ENCODE measurements at regions not wholly inside any gene's neighbourhood (a gene's known extent, or its start where the extent isn't known, plus 50 kb on each side); places are given as distances from the start of the nearest gene placed in this dataset.

DNA sequence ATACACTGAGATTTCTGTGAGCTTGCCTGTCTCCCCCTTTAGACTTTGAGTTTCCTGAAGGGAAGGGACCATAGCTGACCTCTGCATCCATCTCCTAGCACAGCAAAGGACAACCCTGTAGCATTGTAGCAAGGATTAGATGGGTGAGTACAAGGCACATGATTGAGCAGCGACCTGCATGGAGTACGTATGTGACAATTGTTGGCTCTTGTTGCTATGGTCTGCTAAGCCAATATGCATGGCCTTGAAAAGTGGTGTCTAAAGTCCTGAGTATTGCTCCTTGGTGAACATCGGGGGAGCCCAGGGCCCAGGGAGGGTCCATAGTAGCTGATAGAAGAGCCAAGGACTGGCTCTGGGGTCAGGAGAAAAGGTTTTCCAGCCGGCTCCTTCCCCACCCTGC, 365.0 kb upstream of the CHD6 start:
- H3K27me3 Mint-ChIP-seq: peaks cover 0 to 7% (median 0%) of the 10 kb centered on the region in 5 donors
- H3K27ac Mint-ChIP-seq: peak overlapping the region in 1 of 10 donors; percentile 29
- POLR2A ChIA-PET: no interaction called here
- DNase-seq: no peak
- H3K4me1 Mint-ChIP-seq: no peaks in the 10 kb centered on the region
- no peak for ATAC-seq
- no peaks in the 10 kb centered on the region for H3K36me3 Mint-ChIP-seq
- H3K4me3 Mint-ChIP-seq: no peak overlapping the region
- peaks cover 0 to 4% (median 0%) of the 10 kb centered on the region in 9 donors for H3K9me3 Mint-ChIP-seq

DNA sequence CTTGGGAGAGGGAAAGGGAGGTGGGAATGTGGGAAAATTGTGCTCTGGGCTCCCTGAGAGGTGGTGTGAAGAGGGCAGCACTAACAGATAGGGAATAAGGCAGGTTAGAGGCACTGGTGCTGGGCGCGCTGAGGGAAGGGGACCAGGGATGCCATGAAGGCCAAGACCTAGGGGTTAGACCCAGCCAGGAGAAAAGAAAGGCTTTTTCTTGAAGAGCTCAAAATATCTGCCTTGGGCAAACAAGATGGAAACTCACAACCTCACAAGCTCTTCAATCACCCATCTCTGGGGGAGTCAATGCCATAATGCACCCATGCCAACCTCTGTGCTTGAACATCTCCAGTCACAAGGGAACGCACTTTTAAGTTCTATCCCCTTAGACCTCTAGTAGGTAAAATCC, 363.6 kb upstream of the CHD6 start:
- no peaks in the 10 kb centered on the region for H3K9me3 Mint-ChIP-seq
- no peaks in the 10 kb centered on the region for H3K4me1 Mint-ChIP-seq
- POLR2A ChIA-PET: no interaction called here
- H3K27ac Mint-ChIP-seq: no peak overlapping the region
- peaks cover 0 to 4% (median 0%) of the 10 kb centered on the region in 5 donors for H3K27me3 Mint-ChIP-seq
- no peak overlapping the region for H3K4me3 Mint-ChIP-seq
- ATAC-seq (no peak), DNase-seq (no peak)
- no peaks in the 10 kb centered on the region for H3K36me3 Mint-ChIP-seq

GRCh38 chr20:41978875-41979274, 360.7 kb upstream of the CHD6 start:
- H3K27ac Mint-ChIP-seq: no peak overlapping the region
- no peak overlapping the region for H3K4me3 Mint-ChIP-seq
- H3K36me3 Mint-ChIP-seq: no peaks in the 10 kb centered on the region
- ATAC-seq (no peak), DNase-seq (no peak)
- POLR2A ChIA-PET: no interaction called here
- no peaks in the 10 kb centered on the region for H3K4me1 Mint-ChIP-seq
- no peaks in the 10 kb centered on the region for H3K9me3 Mint-ChIP-seq
- peaks cover 0 to 4% (median 0%) of the 10 kb centered on the region in 5 donors for H3K27me3 Mint-ChIP-seq

DNA sequence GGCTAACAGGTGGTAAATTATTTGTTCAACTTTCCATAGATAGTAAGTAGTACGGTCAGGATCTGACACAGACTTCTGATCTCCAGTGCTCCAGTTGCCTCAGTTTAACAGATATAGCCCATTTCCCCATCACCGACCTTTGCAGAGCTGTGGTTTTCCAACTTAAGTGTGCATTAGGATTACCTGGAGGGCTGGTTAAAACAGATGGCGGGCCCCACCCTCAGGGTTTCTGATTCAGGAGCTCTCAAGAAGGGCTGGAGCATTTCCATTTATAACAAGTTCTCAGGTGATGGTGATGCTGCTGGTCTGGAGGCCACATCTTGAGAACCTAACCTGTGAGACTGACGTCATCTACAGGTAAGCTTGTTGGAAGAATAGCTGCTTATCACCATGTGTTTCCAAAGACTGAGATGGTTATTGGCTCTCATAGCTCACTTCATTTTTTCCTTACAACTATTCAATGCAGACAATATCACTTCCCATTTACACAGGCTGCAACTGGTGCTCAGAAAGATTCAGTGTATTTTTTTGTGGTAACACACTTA, 360.1 kb upstream of the CHD6 start:
- no peaks in the 10 kb centered on the region for H3K4me1 Mint-ChIP-seq
- no peak for ATAC-seq
- POLR2A ChIA-PET: no interaction called here
- H3K27ac Mint-ChIP-seq: no peak overlapping the region
- no peaks in the 10 kb centered on the region for H3K9me3 Mint-ChIP-seq
- no peak for DNase-seq
- no peaks in the 10 kb centered on the region for H3K36me3 Mint-ChIP-seq
- H3K27me3 Mint-ChIP-seq: peaks cover 0 to 4% (median 0%) of the 10 kb centered on the region in 5 donors
- no peak overlapping the region for H3K4me3 Mint-ChIP-seq

DNA sequence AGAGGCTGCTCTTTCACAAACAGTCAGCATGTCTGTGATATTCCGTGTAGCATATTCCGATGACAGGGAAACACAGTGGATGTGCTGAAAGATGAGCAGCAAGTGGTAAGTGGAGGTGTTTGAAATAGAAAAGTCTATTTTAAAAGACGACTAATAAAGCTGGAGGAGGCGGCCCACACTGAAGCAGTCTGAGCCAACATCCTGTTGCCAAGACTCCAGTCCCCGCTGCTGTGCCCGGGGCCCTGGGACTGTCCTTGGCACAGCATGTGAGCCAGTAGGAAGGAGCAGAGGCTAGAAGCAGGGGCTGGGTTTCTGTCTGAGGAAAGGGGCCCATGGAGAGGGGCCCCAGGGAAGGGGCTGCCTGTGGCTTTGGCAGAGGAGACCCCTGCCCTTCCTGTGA, 351.5 kb upstream of the CHD6 start:
- peaks cover 0 to 7% (median 0%) of the 10 kb centered on the region in 3 donors for H3K36me3 Mint-ChIP-seq
- ATAC-seq (no peak), DNase-seq (no peak)
- POLR2A ChIA-PET: no interaction called here
- H3K4me3 Mint-ChIP-seq: no peak overlapping the region
- no peaks in the 10 kb centered on the region for H3K4me1 Mint-ChIP-seq
- peaks cover 0 to 10% (median 2%) of the 10 kb centered on the region in 9 donors for H3K9me3 Mint-ChIP-seq
- H3K27me3 Mint-ChIP-seq: peaks cover 2 to 22% (median 11%) of the 10 kb centered on the region in 5 donors
- no peak overlapping the region for H3K27ac Mint-ChIP-seq

GRCh38 chr20:41960166-41960565, 342.0 kb upstream of the CHD6 start:
- H3K9me3 Mint-ChIP-seq: peaks cover 0 to 5% (median 0%) of the 10 kb centered on the region in 9 donors
- POLR2A ChIA-PET: no interaction called here
- DNase-seq (no peak), ATAC-seq (no peak)
- no peak overlapping the region for H3K4me3 Mint-ChIP-seq
- H3K27me3 Mint-ChIP-seq: peaks cover 1 to 37% (median 12%) of the 10 kb centered on the region in 5 donors
- no peaks in the 10 kb centered on the region for H3K36me3 Mint-ChIP-seq
- H3K4me1 Mint-ChIP-seq: no peaks in the 10 kb centered on the region
- no peak overlapping the region for H3K27ac Mint-ChIP-seq

DNA sequence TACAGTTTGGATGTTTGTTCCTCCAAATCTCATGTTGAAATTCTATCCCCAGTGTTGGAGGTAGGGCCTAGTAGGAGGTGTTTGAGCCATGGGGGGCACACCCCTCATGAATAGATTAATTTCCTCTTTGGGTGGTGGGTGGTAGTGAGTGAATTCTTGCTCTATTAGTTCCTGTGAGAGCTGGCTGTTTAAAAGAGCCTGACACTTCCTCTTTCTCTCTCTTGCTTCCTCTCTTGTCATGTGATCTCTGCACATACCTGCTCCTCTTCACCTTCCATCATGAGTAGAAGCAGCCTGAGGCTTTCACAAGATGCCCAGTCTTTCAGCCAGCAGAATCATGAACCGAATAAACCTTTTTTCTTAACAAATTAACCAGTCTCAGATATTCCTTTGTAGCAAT, 340.2 kb upstream of the CHD6 start:
- ATAC-seq (no peak), DNase-seq (no peak)
- Mint-ChIP-seq H3K27ac (no peak overlapping the region), H3K4me1 (no peaks in the 10 kb centered on the region), H3K36me3 (no peaks in the 10 kb centered on the region), H3K27me3 (peaks cover 3 to 33% (median 10%) of the 10 kb centered on the region in 5 donors), H3K4me3 (no peak overlapping the region), H3K9me3 (peaks cover 0 to 3% (median 0%) of the 10 kb centered on the region in 9 donors)
- POLR2A ChIA-PET: no interaction called here

GRCh38 chr20:41956338-41957074, 338.3 kb upstream of the CHD6 start:
- POLR2A ChIA-PET: no interaction called here
- ATAC-seq (no peak), DNase-seq (no peak)
- no peaks in the 10 kb centered on the region for H3K4me1 Mint-ChIP-seq
- no peak overlapping the region for H3K27ac Mint-ChIP-seq
- no peak overlapping the region for H3K4me3 Mint-ChIP-seq
- H3K9me3 Mint-ChIP-seq: peaks cover 0 to 3% (median 0%) of the 10 kb centered on the region in 9 donors
- H3K36me3 Mint-ChIP-seq: no peaks in the 10 kb centered on the region
- H3K27me3 Mint-ChIP-seq: peaks cover 3 to 23% (median 9%) of the 10 kb centered on the region in 5 donors

- Mint-ChIP-seq H3K27me3 (peaks cover 2 to 22% (median 7%) of the 10 kb centered on the region in 5 donors), H3K4me1 (no peaks in the 10 kb centered on the region), H3K36me3 (no peaks in the 10 kb centered on the region), H3K9me3 (peaks cover 0 to 4% (median 0%) of the 10 kb centered on the region in 9 donors), H3K27ac (no peak overlapping the region), H3K4me3 (no peak overlapping the region)
- no peak for DNase-seq
- ATAC-seq: no peak
- POLR2A ChIA-PET: no interaction called here
Observed at GRCh38 chr20:41952166-41952565, 334.0 kb upstream of the CHD6 start.

DNA sequence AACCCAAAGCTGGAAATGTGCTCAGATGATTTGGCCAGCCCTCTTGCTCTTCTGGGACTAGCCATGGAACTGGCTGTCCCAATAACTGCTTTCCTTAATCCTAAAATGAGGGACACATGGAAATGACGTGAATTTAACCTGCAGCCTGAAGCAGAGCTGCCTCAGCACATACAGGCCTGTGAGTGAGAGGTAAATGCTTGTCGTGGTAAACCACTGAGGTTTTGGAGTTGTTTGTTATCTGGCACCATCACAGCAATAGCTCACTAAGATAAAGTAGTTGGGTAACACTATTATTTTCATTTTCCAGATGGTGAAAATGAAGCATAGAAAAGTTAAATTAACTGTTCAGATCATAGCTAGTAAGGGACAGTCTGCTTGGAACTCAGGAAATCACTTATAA, 333.4 kb upstream of the CHD6 start:
- POLR2A ChIA-PET: no interaction called here
- Mint-ChIP-seq H3K27ac (no peak overlapping the region), H3K36me3 (no peaks in the 10 kb centered on the region), H3K4me3 (no peak overlapping the region), H3K9me3 (peaks cover 0 to 4% (median 0%) of the 10 kb centered on the region in 9 donors), H3K4me1 (no peaks in the 10 kb centered on the region), H3K27me3 (peaks cover 0 to 17% (median 8%) of the 10 kb centered on the region in 5 donors)
- no peak for ATAC-seq
- no peak for DNase-seq

GRCh38 chr20:41939659-41940058, 321.5 kb upstream of the CHD6 start:
- no peak for ATAC-seq
- H3K4me1 Mint-ChIP-seq: no peaks in the 10 kb centered on the region
- H3K36me3 Mint-ChIP-seq: no peaks in the 10 kb centered on the region
- H3K4me3 Mint-ChIP-seq: no peak overlapping the region
- H3K9me3 Mint-ChIP-seq: peaks cover 0 to 1% (median 0%) of the 10 kb centered on the region in 9 donors
- no peak overlapping the region for H3K27ac Mint-ChIP-seq
- POLR2A ChIA-PET: no interaction called here
- no peak for DNase-seq
- H3K27me3 Mint-ChIP-seq: peaks cover 0 to 27% (median 7%) of the 10 kb centered on the region in 5 donors

DNA sequence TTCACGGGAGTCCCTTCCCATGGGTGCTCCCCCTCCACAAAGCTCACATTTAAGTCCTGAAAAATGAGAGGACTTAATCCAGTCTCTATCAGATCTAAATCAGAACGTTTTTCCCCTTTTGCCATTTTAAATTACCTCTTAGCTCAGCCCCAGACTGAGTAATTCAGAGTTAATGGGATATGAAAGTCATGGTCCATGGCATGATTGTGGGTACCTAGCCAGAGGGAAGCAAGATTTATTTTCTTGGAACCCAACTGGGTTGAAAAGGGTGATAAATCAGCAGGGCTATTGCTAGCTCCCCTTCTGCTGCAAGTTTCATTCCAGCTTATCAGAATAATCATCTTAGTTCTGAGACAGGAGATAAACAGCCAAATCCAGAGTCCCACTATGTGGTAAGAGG, 320.2 kb upstream of the CHD6 start:
- no peak for DNase-seq
- Mint-ChIP-seq H3K36me3 (no peaks in the 10 kb centered on the region), H3K4me3 (no peak overlapping the region), H3K27me3 (peaks cover 0 to 27% (median 7%) of the 10 kb centered on the region in 5 donors), H3K4me1 (no peaks in the 10 kb centered on the region), H3K27ac (no peak overlapping the region), H3K9me3 (peaks cover 0 to 1% (median 0%) of the 10 kb centered on the region in 9 donors)
- ATAC-seq: no peak
- POLR2A ChIA-PET: no interaction called here

DNA sequence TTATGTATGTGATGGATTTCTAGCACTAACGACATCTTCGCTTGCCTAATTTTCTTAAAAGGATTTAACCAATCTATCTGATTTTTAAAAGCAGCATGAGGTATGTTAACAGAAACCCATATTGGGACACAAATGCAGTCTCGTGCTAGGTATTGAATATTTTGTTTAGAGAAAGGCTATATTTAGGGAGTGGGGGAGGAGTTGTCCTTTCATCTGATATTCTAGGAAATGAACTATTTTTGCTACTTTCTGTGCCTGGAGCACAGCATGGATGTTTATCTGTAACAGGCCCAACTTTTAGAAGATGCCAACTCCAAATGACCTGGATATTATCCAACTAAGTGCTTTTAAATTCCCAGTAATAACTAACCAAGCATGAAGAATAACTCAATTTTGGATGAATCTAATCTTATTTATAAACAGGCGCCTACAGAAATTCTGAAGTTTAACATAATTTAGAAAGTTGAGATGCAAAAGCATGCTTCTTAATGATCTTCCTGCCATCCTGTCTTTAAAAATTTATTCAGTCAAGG, 317.1 kb upstream of the CHD6 start:
- peaks cover 0 to 2% (median 0%) of the 10 kb centered on the region in 3 donors for H3K36me3 Mint-ChIP-seq
- H3K9me3 Mint-ChIP-seq: peaks cover 0 to 1% (median 0%) of the 10 kb centered on the region in 9 donors
- ATAC-seq (no peak), DNase-seq (no peak)
- H3K4me1 Mint-ChIP-seq: no peaks in the 10 kb centered on the region
- POLR2A ChIA-PET: no interaction called here
- peaks cover 0 to 13% (median 3%) of the 10 kb centered on the region in 5 donors for H3K27me3 Mint-ChIP-seq
- H3K27ac Mint-ChIP-seq: no peak overlapping the region
- no peak overlapping the region for H3K4me3 Mint-ChIP-seq

Data from naive thymus-derived CD8-positive, alpha-beta T cell (primary cell).